IPS-NIHi7 (cell line): ENCODE measurements at regions not wholly inside any gene's neighbourhood (a gene's known extent, or its start where the extent isn't known, plus 50 kb on each side); places are given as distances from the start of the nearest gene placed in this dataset.

Experiments
- DNase-seq: peaks from one replicate; pipeline ENCODE4 v3.0.0; 2012; ENCODE audit warnings: mixed read lengths; ENCODE audit errors: extremely low spot score

DNA sequence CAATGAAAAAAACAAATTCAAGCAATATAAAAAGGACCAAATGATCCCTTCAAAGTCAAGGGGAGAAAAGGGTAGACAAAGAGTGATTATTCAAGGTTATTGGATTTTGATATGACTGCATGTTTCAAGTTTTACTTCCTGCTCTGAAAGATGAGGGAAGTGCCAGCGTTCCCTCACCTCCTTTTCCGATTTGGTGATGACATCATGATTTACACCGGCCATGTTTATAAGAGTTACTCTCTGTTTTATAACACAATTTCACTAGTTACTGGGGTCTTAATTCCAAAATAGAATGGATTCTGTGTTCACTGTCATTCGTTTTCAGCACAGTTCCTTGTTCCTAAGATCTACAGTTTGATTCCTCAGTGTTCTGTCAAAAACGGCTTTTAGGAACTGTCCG, 60.5 kb upstream of the CPXM2 start:
- no peak for DNase-seq

DNA sequence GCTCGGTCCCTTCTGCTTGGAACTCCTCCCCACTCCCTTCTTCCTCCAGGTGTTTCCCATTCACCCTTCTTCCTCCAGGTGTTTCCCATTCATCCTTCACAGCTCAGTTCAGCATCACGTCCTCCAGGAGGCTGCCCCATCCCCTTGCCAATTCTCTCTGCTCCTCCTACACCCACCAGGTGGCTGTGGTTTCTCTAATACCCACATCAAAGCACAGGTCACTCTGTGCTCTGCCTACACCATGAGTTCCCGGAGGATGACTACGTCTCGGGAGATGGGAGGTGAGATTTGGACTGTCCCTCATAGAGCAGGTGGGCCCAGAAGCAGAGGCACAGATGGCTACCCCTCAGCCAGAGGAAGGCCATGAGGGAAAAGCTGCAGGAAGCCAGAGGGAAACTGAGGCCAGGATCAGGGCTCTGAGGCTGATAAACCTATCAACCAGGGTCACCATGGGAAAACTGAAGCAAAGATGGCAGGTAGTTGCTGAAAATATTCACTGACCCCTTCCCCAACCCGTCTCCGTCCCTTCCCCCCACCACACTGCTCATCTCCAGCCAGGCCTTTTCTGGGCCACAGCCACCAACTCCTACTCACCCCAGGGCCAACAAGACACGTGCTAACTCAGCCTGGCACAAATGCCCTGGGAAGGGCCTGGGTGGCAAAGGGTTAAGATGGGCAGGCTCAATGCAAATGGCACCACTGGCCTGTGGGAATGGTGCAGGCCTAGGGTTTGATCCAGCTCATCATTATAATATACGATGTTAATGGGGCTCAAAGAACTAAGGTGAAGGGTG, 56.6 kb upstream of the CPXM2 start:
- DNase-seq: no peak

DNA sequence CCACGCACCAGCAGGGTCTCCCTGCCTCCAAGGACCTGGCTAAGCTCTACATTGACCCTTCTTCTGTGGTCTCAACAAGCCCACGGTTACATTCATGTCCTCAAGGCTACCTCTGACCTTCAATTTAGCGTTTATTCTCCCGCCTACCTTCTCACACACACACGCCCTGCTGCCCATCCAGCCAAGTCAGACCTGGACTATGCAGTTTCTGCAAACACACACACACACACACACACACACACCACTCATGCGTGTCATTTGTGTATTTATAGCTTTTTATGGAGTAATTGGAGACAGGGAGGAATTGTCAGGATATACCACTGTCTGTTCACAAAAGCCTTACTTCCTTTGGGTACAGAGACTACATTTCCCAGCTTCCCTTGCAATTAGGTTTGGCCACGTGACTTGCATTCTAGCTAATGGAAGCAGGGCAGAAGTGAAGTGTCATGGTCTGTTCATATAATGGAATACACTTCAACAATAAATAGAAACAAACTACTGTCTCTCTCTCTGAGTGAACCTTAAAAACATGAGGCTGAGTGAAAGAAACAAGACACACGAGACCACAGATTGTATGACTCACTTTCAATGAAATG, 53.8 kb upstream of the CPXM2 start:
- DNase-seq: peak; percentile 44

DNA sequence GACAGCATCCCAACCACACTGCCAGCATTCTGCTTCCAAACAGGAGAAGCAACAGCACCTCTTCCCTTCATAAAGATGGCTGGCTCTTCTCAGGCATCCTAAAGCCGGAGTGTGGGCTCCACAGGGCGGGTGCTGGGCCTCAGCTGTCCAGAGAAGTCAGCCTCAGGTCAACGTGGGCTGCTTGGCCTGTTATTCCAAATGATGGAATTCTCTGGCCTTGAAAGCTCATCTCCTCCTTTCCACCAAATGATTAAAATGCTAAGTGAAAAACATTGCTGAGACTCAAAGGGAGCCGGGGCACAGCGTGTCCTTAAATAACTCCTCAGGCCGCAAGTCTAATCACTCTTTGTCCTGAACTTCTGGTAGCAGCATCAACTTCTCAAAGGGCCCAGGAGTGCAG, 53.1 kb upstream of the CPXM2 start:
- DNase-seq: no peak

DNA sequence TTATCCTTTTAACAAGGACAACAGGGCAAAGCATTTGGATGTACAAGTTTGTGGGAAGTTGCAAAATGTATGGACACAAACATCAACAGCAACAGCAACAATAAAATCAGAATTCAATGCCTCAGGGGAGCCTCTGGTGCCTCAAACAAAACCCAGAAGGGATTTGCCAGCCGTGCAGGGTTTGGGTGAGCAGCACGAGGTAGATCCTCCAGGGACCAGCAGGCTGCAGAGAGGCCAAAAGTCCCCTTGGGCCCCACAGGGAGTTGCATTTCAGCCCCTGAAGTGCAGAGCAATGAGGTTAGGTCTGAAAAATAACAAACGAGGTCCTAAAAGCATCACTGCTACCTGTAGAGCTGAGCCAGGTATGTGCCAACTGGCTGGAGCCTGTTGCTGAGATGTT, 51.7 kb upstream of the CPXM2 start:
- no peak for DNase-seq

DNA sequence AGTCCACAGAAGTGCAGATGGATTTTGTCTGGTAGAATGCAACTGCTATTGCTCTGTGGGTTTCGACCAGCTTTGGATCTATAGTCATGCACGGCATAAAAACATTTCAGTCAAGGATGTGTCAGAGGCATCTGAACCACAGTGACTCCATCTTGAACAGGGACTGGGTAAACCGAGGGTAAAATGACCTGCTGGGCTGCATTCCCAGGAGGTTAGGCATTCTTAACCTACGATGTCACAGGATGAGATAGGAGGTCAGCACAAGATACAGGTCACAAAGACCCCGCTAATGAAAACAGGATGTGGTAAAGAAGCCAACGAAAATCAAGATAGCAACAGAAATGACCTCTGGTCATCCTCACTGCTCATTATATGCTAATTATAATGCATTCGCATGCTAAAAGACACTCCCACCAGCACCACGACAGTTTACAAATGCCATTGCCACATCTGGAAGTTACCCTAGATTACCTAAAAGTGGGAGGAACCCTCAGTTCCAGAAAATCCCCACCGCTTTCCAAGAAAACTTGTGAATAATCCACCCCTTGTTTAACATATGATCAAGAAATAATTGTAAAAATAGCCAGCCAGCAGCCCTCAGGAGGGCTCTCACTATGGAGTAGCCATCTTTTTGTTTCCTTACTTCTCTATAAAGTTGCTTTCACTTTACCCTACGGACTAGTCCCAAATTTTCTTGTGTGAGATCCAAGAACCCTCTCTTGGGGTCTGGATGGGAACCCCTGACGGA, 50.7 kb upstream of the CPXM2 start:
- DNase-seq: no peak
